HCT116 (cell line): ENCODE measurements at regions not wholly inside any gene's neighbourhood (a gene's known extent, or its start where the extent isn't known, plus 50 kb on each side); places are given as distances from the start of the nearest gene placed in this dataset.
"Not testable (repeated sequence)": the region's sequence is repeated elsewhere in the genome, so short reads cannot be mapped to it uniquely, and the experiment has no call there.

Experiments
- ATAC-seq: fragments of 200-7000 bp; cut with Tn5 transposase; 2 replicates; pipeline ENCODE4 v1.9.1; 2020; ENCODE audit warnings: mild to moderate bottlenecking, moderate library complexity
- BruUV-seq: library from RNA; stranded (reverse); fragments of 400-500 nt; replicated peaks from 2 replicates; lab custom pipeline; 2021; lab: Mats Ljungman, UMichigan
- CTCF ChIA-PET: fragments of 300-600 bp; sonication (Branson Sonifier 250); formaldehyde crosslinking; loops from one replicate; lab custom pipeline; 2021; ENCODE audit warnings: antibody characterized with exemption; lab: Charles Lee
- POLR2A ChIA-PET: fragments of 300-600, 350-600 bp; sonication (Branson Sonifier 250); formaldehyde crosslinking; loops from one replicate; lab custom pipeline; 2021; ENCODE audit warnings: antibody characterized with exemption; lab: Charles Lee
- RAD21 ChIA-PET, 2 experiments: fragments of 300-600 bp; sonication (Branson Sonifier 250); formaldehyde crosslinking; loops; one replicate each; lab custom pipeline; 2023; ENCODE audit warnings: low total read pairs in 2 of 2; ENCODE audit not compliant: uncharacterized antibody in 2 of 2, unreplicated experiment in 2 of 2, low non-redundant PET in 1 of 2; lab: Charles Lee
- DNase-seq: peaks from one replicate; pipeline ENCODE4 v3.0.0-alpha.2; 2010; ENCODE audit warnings: low read depth, low spot score
- H2AFZ ChIP-seq: fragments of 200-600 bp; shearing (Covaris generic), sonication (generic); 2 replicates; pipeline ENCODE4 v1.6.1; 2017; ENCODE audit warnings: low read depth, mixed run types, mixed read lengths, antibody characterized with exemption, low read length; ENCODE audit not compliant: poor library complexity, severe bottlenecking
- H3K27ac ChIP-seq: 2 replicates; pipeline ENCODE4 v1.5.1; 2012; ENCODE audit warnings: low read depth, low read length
- H3K27me3 ChIP-seq: fragments of 200-600 bp; sonication (generic); 2 replicates; pipeline ENCODE4 v1.6.1; 2016; ENCODE audit warnings: mixed run types, low read length, mixed read lengths; ENCODE audit not compliant: insufficient read depth
- H3K36me3 ChIP-seq, 2 experiments: fragments of 200-500 bp in 1 of 2; fragments of 200-600 bp in 1 of 2; sonication (Bioruptor generic) in 1 of 2; sonication (generic) in 1 of 2; 2 replicates each; pipeline versions ENCODE4 v1.5.1 to v1.6.1; 2014 to 2016; ENCODE audit warnings: low read length in 2 of 2, inconsistent platforms in 1 of 2, mixed read lengths in 1 of 2, mixed run types in 1 of 2; ENCODE audit not compliant: insufficient read depth in 2 of 2, control insufficient read depth in 1 of 2
- H3K4me1 ChIP-seq, 2 experiments: fragments of 200-600 bp in 1 of 2; sonication (generic) in 1 of 2; 2 replicates each; pipeline versions ENCODE4 v1.5.1 to v1.6.1; 2012 to 2017; ENCODE audit warnings: low read length in 2 of 2, inconsistent platforms in 1 of 2, mild to moderate bottlenecking in 1 of 2, mixed read lengths in 1 of 2, mixed run types in 1 of 2, moderate library complexity in 1 of 2; ENCODE audit not compliant: insufficient read depth in 2 of 2, control insufficient read depth in 1 of 2
- H3K4me2 ChIP-seq: fragments of 200-600 bp; sonication (generic); 2 replicates; pipeline ENCODE4 v1.6.1; 2017; ENCODE audit warnings: mixed run types, low read length, mixed read lengths
- H3K4me3 ChIP-seq, 2 experiments: fragments of 200-600 bp in 1 of 2; sonication (generic) in 1 of 2; replicated peaks in 1 of 2; 2 replicates each; pipeline ENCODE4 v1.5.1; 2011 to 2016; ENCODE audit warnings: low read length in 2 of 2, control low read depth in 1 of 2, low read depth in 1 of 2, mild to moderate bottlenecking in 1 of 2, mixed read lengths in 1 of 2, mixed run types in 1 of 2
- H3K79me2 ChIP-seq: fragments of 200-600 bp; sonication (generic); 2 replicates; pipeline ENCODE4 v1.6.1; 2017; ENCODE audit warnings: mild to moderate bottlenecking, mixed run types, low read length, moderate library complexity, mixed read lengths; ENCODE audit not compliant: insufficient read depth
- H3K9ac ChIP-seq: fragments of 200-600 bp; sonication (generic); 2 replicates; pipeline ENCODE4 v1.6.1; 2016; ENCODE audit warnings: low read length, mixed read lengths
- H3K9me2 ChIP-seq: fragments of 200-600 bp; sonication (generic), shearing (Covaris generic); 2 replicates; pipeline ENCODE4 v1.6.1; 2017; ENCODE audit warnings: mixed run types, mild to moderate bottlenecking, moderate library complexity; ENCODE audit not compliant: insufficient read depth
- H3K9me3 ChIP-seq, 2 experiments: fragments of 200-500 bp in 1 of 2; fragments of 200-600 bp in 1 of 2; sonication (Bioruptor generic) in 1 of 2; sonication (generic) in 1 of 2; 2 replicates each; pipeline ENCODE4 v1.6.1; 2014 to 2017; ENCODE audit warnings: low read length in 2 of 2, mixed read lengths in 2 of 2, inconsistent platforms in 1 of 2, low read depth in 1 of 2, mild to moderate bottlenecking in 1 of 2, mixed run types in 1 of 2, moderate library complexity in 1 of 2; ENCODE audit not compliant: control insufficient read depth in 1 of 2, insufficient read depth in 1 of 2
- H4K20me1 ChIP-seq: fragments of 200-600 bp; sonication (generic), shearing (Covaris generic); 2 replicates; pipeline ENCODE4 v1.6.1; 2017; ENCODE audit warnings: mixed run types, mild to moderate bottlenecking, moderate library complexity; ENCODE audit not compliant: insufficient read depth
- EGR1 ChIP-seq: IDR thresholded peaks from 2 replicates; pipeline ENCODE4 v1.6.1; 2012; ENCODE audit warnings: low read depth
- JUND ChIP-seq: IDR thresholded peaks from 2 replicates; pipeline ENCODE4 v1.6.1; 2012
- SP1 ChIP-seq: IDR thresholded peaks from 2 replicates; pipeline ENCODE4 v1.6.1; 2012; ENCODE audit warnings: low read depth
- SRF ChIP-seq: IDR thresholded peaks from 2 replicates; pipeline ENCODE4 v1.6.1; 2012; ENCODE audit warnings: low read depth
- TCF7L2 ChIP-seq: IDR thresholded peaks from 2 replicates; pipeline ENCODE4 v1.7.0; 2011; ENCODE audit warnings: borderline replicate concordance, inconsistent platforms; ENCODE audit not compliant: insufficient read depth, insufficient read length; ENCODE audit errors: extremely low read depth
- YY1 ChIP-seq: IDR thresholded peaks from 2 replicates; pipeline ENCODE4 v1.6.1; 2011; ENCODE audit warnings: low read length, low read depth, moderate library complexity, mild to moderate bottlenecking; ENCODE audit not compliant: insufficient replicate concordance; ENCODE audit errors: extremely low read depth
- intact Hi-C: fragments of 100-400 bp; cut with micrococcal nuclease; formaldehyde crosslinking; loops from 2 replicates; pipeline ENCODE4 v1.10.0; 2022

GRCh38 chr4:158962393-158962792 lies 140.5 kb upstream of the RAPGEF2 start:
- ChIA-PET RAD21 (no interaction called here), POLR2A (no interaction called here)
- H4K20me1 ChIP-seq: no peaks in the 10 kb centered on the region
- H3K36me3 ChIP-seq: no peaks in the 10 kb centered on the region
- H3K4me2 ChIP-seq: no peak overlapping the region
- TF ChIP-seq SP1 (no peak), JUND (no peak), YY1 (no peak), SRF (no peak), EGR1 (no peak), TCF7L2 (no peak)
- TF ChIP-seq, all 23 proteins: peak for 0
- intact Hi-C loops: no loop called here
- ATAC-seq (no peak), DNase-seq (no peak)
- CTCF ChIA-PET: no interaction called here
- Histone ChIP-seq H3K9me3 (no peaks in the 10 kb centered on the region), H3K9me2 (no peaks in the 10 kb centered on the region), H3K27me3 (no peaks in the 10 kb centered on the region), H3K9ac (no peak overlapping the region), H3K79me2 (no peaks in the 10 kb centered on the region), H3K4me1 (no peaks in the 10 kb centered on the region), H2AFZ (no peak overlapping the region), H3K4me3 (no peak overlapping the region), H3K27ac (no peak overlapping the region)
- BruUV-seq: no TSS peak

GRCh38 chr4:158963282-158963681 lies 139.6 kb upstream of the RAPGEF2 start:
- H2AFZ ChIP-seq, intact Hi-C loops: not testable (repeated sequence)

More at GRCh38 chr4:158963282-158963681, 139.6 kb upstream of the RAPGEF2 start:
- H3K4me1 ChIP-seq, H3K9me2 ChIP-seq, ATAC-seq, H3K79me2 ChIP-seq, H3K36me3 ChIP-seq, H3K4me3 ChIP-seq, H3K9ac ChIP-seq, RAD21 ChIA-PET, POLR2A ChIA-PET, H4K20me1 ChIP-seq, H3K9me3 ChIP-seq, CTCF ChIA-PET, H3K27me3 ChIP-seq, H3K4me2 ChIP-seq, BruUV-seq, DNase-seq, H3K27ac ChIP-seq: not testable (repeated sequence)
